ENCODE measurements at regions not wholly inside any gene's neighbourhood (a gene's known extent, or its start where the extent isn't known, plus 50 kb on each side); places are given as distances from the start of the nearest gene placed in this dataset.

DNA sequence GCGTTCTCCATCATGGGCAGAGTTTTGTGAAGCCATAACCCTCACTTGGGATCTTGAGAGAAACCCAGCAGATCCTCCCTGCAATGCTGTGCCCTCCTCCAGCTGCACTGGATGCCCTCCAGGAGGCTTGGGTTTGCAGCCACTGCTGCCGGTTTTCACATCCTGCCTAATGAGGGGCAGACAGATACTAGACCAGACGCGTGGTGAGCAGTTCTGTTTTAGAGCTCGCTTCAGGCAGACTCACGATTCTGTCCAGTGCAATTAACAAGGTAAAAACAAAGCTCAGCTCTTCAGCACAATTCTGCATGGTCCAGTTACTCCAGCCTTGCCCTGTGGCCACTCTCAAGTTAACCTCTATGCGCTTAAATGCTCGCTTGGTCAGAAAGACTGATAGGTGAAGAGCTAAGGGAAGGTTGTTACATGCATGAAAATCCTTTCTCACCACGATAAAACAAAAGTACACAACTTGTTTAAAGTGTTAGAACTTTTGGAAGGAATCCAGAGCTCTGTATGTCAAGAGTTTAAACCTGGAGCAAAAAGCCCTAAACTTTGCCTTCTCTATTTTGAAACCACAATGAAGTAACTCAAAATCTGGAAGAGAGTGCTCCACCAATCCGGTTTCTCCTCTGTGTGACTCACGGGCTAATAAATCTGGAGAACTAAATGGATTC lies 292.3 kb upstream of the FAT3 start:
- H2AK5ac ChIP-seq (ENCODE audit: low read length): no peak overlapping the region
- H3K36me3 ChIP-seq (ENCODE audit: control insufficient read depth, insufficient read depth, low read length): no peaks in the 10 kb centered on the region
- no peak overlapping the region for H3K4me3 ChIP-seq (ENCODE audit: low read length)
- H2BK120ac ChIP-seq (ENCODE audit: low read depth, low read length): no peak overlapping the region
- H3K79me1 ChIP-seq (ENCODE audit: low read length): no peaks in the 10 kb centered on the region
- H2BK15ac ChIP-seq (replicated peaks; ENCODE audit: low read depth): no peak overlapping the region
- peaks cover 2% of the 10 kb centered on the region for H3K4me1 ChIP-seq (ENCODE audit: control insufficient read depth, low read depth, low read length)
- no peak overlapping the region for H3K9ac ChIP-seq (ENCODE audit: low read length)
- H3K4me2 ChIP-seq (ENCODE audit: low read length): no peak overlapping the region
- no peak overlapping the region for H4K5ac ChIP-seq (ENCODE audit: low read length)
- H3K18ac ChIP-seq (ENCODE audit: low read length): no peak overlapping the region
- no peak overlapping the region for H3K23ac ChIP-seq (ENCODE audit: low read length)
- H4K8ac ChIP-seq (ENCODE audit: low read depth, low read length): no peak overlapping the region
- no peaks in the 10 kb centered on the region for H3K79me2 ChIP-seq (ENCODE audit: control insufficient read depth, insufficient read depth, low read length)
- H3K27me3 ChIP-seq (ENCODE audit: insufficient read depth, low read length, poor library complexity): no peaks in the 10 kb centered on the region
- peak; percentile 40 for DNase-seq
- H3K27ac ChIP-seq (ENCODE audit: low read depth, low read length): peak overlapping the region; percentile 38
- peak overlapping the region; percentile 9 for H2BK5ac ChIP-seq (ENCODE audit: low read length)
- WGBS (ENCODE audit: extremely low coverage, insufficient coverage, low lambda C conversion rate): no CpG with 5 or more reads among the region's 11 CpGs
- H3K4ac ChIP-seq (ENCODE audit: low read depth, low read length): no peak overlapping the region
- peak overlapping the region; percentile 59 for H3K56ac ChIP-seq (ENCODE audit: low read length)

DNA sequence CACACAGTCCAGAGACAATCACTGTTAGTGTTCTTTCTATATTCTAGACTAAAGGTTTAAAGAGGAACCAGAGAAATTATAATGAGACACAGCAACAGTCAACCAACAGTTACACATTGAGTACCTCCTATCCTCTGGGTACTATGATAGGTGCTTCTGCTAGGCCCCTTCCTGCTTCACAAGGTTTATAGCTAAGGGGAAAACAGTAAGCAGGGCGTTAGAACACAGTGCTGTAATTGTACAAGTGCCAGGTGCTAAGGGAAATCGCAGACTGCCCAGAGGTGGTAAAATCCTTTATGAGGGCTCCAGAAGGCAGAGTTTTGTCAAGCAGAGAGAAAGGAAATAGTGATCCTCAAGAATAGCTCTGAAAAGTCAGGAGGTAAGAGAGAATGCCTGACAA lies 297.2 kb upstream of the FAT3 start:
- no peak overlapping the region for H3K18ac ChIP-seq (ENCODE audit: low read length)
- H3K36me3 ChIP-seq (ENCODE audit: control insufficient read depth, insufficient read depth, low read length): no peaks in the 10 kb centered on the region
- H3K23ac ChIP-seq (ENCODE audit: low read length): no peak overlapping the region
- H4K5ac ChIP-seq (ENCODE audit: low read length): no peak overlapping the region
- H3K79me2 ChIP-seq (ENCODE audit: control insufficient read depth, insufficient read depth, low read length): no peaks in the 10 kb centered on the region
- no CpG with 5 or more reads among the region's 2 CpGs for WGBS (ENCODE audit: extremely low coverage, insufficient coverage, low lambda C conversion rate)
- H2BK120ac ChIP-seq (ENCODE audit: low read depth, low read length): no peak overlapping the region
- H3K4ac ChIP-seq (ENCODE audit: low read depth, low read length): no peak overlapping the region
- no peak overlapping the region for H3K4me2 ChIP-seq (ENCODE audit: low read length)
- H2AK5ac ChIP-seq (ENCODE audit: low read length): no peak overlapping the region
- no peak overlapping the region for H3K27ac ChIP-seq (ENCODE audit: low read depth, low read length)
- H4K8ac ChIP-seq (ENCODE audit: low read depth, low read length): no peak overlapping the region
- H3K27me3 ChIP-seq (ENCODE audit: insufficient read depth, low read length, poor library complexity): no peaks in the 10 kb centered on the region
- H3K79me1 ChIP-seq (ENCODE audit: low read length): no peaks in the 10 kb centered on the region
- DNase-seq: no peak
- H3K9ac ChIP-seq (ENCODE audit: low read length): no peak overlapping the region
- no peak overlapping the region for H2BK5ac ChIP-seq (ENCODE audit: low read length)
- no peak overlapping the region for H2BK15ac ChIP-seq (replicated peaks; ENCODE audit: low read depth)
- peaks cover 2% of the 10 kb centered on the region for H3K4me1 ChIP-seq (ENCODE audit: control insufficient read depth, low read depth, low read length)
- no peak overlapping the region for H3K56ac ChIP-seq (ENCODE audit: low read length)
- no peak overlapping the region for H3K4me3 ChIP-seq (ENCODE audit: low read length)

DNA sequence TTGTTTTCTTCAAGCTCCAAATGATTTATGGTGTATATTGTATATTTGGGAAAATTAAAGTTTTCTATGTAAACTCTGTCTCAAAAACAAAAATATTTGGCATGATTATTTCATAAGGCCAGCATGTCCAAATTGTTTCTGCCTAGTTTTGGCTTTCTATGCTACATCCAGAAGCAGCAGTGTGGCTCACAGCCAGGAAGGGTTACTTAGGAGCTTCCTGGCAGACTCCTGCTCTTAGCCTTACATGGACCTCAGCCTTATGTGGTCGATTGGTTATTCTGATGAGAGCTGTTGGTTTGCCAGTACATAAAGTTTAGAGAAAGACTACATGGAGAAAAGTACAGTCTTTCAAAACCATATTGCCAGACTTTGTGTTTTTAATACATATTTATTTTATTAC lies 297.7 kb upstream of the FAT3 start:
- Histone ChIP-seq H3K27me3 (ENCODE audit: insufficient read depth, low read length, poor library complexity) (no peaks in the 10 kb centered on the region), H3K4me3 (ENCODE audit: low read length) (no peak overlapping the region), H3K79me1 (ENCODE audit: low read length) (no peaks in the 10 kb centered on the region), H3K23ac (ENCODE audit: low read length) (no peak overlapping the region), H4K5ac (ENCODE audit: low read length) (no peak overlapping the region), H3K4me2 (ENCODE audit: low read length) (no peak overlapping the region), H2BK5ac (ENCODE audit: low read length) (no peak overlapping the region), H3K56ac (ENCODE audit: low read length) (no peak overlapping the region), H2AK5ac (ENCODE audit: low read length) (no peak overlapping the region), H2BK15ac (replicated peaks; ENCODE audit: low read depth) (no peak overlapping the region), H3K36me3 (ENCODE audit: control insufficient read depth, insufficient read depth, low read length) (no peaks in the 10 kb centered on the region), H2BK120ac (ENCODE audit: low read depth, low read length) (no peak overlapping the region), H3K4ac (ENCODE audit: low read depth, low read length) (no peak overlapping the region), H3K9ac (ENCODE audit: low read length) (no peak overlapping the region), H3K27ac (ENCODE audit: low read depth, low read length) (no peak overlapping the region), H4K8ac (ENCODE audit: low read depth, low read length) (no peak overlapping the region), H3K79me2 (ENCODE audit: control insufficient read depth, insufficient read depth, low read length) (no peaks in the 10 kb centered on the region), H3K4me1 (ENCODE audit: control insufficient read depth, low read depth, low read length) (no peaks in the 10 kb centered on the region), H3K18ac (ENCODE audit: low read length) (no peak overlapping the region)
- DNase-seq: no peak
- no CpG with 5 or more reads among the region's 1 CpG for WGBS (ENCODE audit: extremely low coverage, insufficient coverage, low lambda C conversion rate)

DNA sequence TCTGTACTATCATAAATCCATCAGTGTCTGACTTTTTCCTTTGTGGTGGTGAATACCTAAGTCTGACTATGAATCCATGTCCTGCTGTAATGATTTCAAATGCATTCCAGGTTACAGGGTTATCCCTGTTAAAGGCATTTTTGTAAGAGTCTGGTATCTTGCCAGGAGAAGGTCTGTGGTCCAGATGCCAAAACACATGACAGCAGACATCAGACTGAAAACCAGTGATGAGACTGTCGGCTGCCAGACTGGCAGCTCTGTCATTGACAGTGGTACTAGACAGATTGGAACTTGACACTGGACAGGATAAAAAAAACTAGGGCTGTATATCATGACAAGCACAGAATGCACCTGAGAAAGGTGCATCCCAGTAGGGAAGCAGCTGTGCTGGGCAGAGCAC lies 301.8 kb upstream of the FAT3 start:
- no peak overlapping the region for H3K9ac ChIP-seq (ENCODE audit: low read length)
- H4K8ac ChIP-seq (ENCODE audit: low read depth, low read length): no peak overlapping the region
- no peaks in the 10 kb centered on the region for H3K4me1 ChIP-seq (ENCODE audit: control insufficient read depth, low read depth, low read length)
- no peak overlapping the region for H3K27ac ChIP-seq (ENCODE audit: low read depth, low read length)
- no peak overlapping the region for H3K18ac ChIP-seq (ENCODE audit: low read length)
- no CpG with 5 or more reads among the region's 1 CpG for WGBS (ENCODE audit: extremely low coverage, insufficient coverage, low lambda C conversion rate)
- DNase-seq: no peak
- H3K56ac ChIP-seq (ENCODE audit: low read length): no peak overlapping the region
- H3K23ac ChIP-seq (ENCODE audit: low read length): no peak overlapping the region
- no peak overlapping the region for H3K4me2 ChIP-seq (ENCODE audit: low read length)
- H3K79me1 ChIP-seq (ENCODE audit: low read length): no peaks in the 10 kb centered on the region
- H3K79me2 ChIP-seq (ENCODE audit: control insufficient read depth, insufficient read depth, low read length): no peaks in the 10 kb centered on the region
- no peaks in the 10 kb centered on the region for H3K27me3 ChIP-seq (ENCODE audit: insufficient read depth, low read length, poor library complexity)
- H3K36me3 ChIP-seq (ENCODE audit: control insufficient read depth, insufficient read depth, low read length): no peaks in the 10 kb centered on the region
- no peak overlapping the region for H2BK15ac ChIP-seq (replicated peaks; ENCODE audit: low read depth)
- no peak overlapping the region for H2AK5ac ChIP-seq (ENCODE audit: low read length)
- H3K4ac ChIP-seq (ENCODE audit: low read depth, low read length): no peak overlapping the region
- no peak overlapping the region for H2BK120ac ChIP-seq (ENCODE audit: low read depth, low read length)
- H4K5ac ChIP-seq (ENCODE audit: low read length): no peak overlapping the region
- H3K4me3 ChIP-seq (ENCODE audit: low read length): no peak overlapping the region
- H2BK5ac ChIP-seq (ENCODE audit: low read length): no peak overlapping the region

DNA sequence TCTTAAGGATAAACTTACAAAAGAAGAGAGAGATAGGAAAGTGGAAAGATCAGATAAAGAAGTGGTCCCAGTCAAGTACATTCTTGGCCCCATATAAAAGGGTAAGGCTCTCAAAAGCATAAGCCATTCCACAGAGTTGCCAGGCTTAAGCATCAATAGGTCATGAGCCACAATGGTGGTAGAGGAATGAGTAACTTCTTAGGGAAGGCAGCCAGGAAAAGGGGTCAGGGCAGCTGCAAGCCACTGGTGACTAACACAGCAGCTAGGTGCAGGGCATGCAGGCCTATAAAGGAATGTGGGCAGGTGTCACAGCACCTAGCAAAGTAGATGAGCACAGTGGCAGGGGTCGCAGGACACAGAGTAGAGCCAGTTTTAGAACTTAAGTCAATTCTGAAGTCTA lies 302.6 kb upstream of the FAT3 start:
- H3K27ac ChIP-seq (ENCODE audit: low read depth, low read length): no peak overlapping the region
- no peak overlapping the region for H3K56ac ChIP-seq (ENCODE audit: low read length)
- no peak overlapping the region for H2AK5ac ChIP-seq (ENCODE audit: low read length)
- H3K18ac ChIP-seq (ENCODE audit: low read length): no peak overlapping the region
- no peak overlapping the region for H2BK15ac ChIP-seq (replicated peaks; ENCODE audit: low read depth)
- H4K8ac ChIP-seq (ENCODE audit: low read depth, low read length): no peak overlapping the region
- H3K36me3 ChIP-seq (ENCODE audit: control insufficient read depth, insufficient read depth, low read length): no peaks in the 10 kb centered on the region
- WGBS (ENCODE audit: extremely low coverage, insufficient coverage, low lambda C conversion rate): no CpG with 5 or more reads among the region's 1 CpG
- H2BK5ac ChIP-seq (ENCODE audit: low read length): no peak overlapping the region
- H3K4me2 ChIP-seq (ENCODE audit: low read length): no peak overlapping the region
- H3K4me1 ChIP-seq (ENCODE audit: control insufficient read depth, low read depth, low read length): no peaks in the 10 kb centered on the region
- no peak overlapping the region for H3K9ac ChIP-seq (ENCODE audit: low read length)
- no peak overlapping the region for H3K4me3 ChIP-seq (ENCODE audit: low read length)
- H3K79me2 ChIP-seq (ENCODE audit: control insufficient read depth, insufficient read depth, low read length): no peaks in the 10 kb centered on the region
- no peak overlapping the region for H3K23ac ChIP-seq (ENCODE audit: low read length)
- H4K5ac ChIP-seq (ENCODE audit: low read length): no peak overlapping the region
- no peak overlapping the region for H2BK120ac ChIP-seq (ENCODE audit: low read depth, low read length)
- no peaks in the 10 kb centered on the region for H3K27me3 ChIP-seq (ENCODE audit: insufficient read depth, low read length, poor library complexity)
- DNase-seq: no peak
- no peak overlapping the region for H3K4ac ChIP-seq (ENCODE audit: low read depth, low read length)
- H3K79me1 ChIP-seq (ENCODE audit: low read length): no peaks in the 10 kb centered on the region

DNA sequence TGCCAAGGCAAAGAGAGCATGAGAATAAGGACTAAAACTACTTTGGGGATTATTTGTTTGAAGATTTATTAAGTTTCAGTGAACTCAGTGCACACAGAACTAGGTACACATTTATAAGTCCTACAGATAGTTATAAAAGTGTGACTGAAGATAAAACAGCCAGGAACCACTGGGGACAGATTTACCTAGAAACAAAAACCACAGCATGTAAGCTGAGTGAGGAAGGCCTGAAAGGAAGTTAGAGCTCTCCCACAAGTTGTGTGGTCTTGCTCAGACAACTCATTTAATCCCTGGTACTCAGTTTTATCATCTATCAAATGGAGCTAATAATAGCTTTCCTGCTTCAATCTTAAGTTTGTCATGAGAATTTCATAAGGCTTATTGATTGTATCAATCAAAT lies 311.2 kb upstream of the FAT3 start:
- Histone ChIP-seq H3K4me3 (ENCODE audit: low read length) (no peak overlapping the region), H3K23ac (ENCODE audit: low read length) (no peak overlapping the region), H3K4me2 (ENCODE audit: low read length) (no peak overlapping the region), H3K4me1 (ENCODE audit: control insufficient read depth, low read depth, low read length) (no peaks in the 10 kb centered on the region), H2BK15ac (replicated peaks; ENCODE audit: low read depth) (no peak overlapping the region), H3K9ac (ENCODE audit: low read length) (no peak overlapping the region), H3K18ac (ENCODE audit: low read length) (no peak overlapping the region), H3K79me2 (ENCODE audit: control insufficient read depth, insufficient read depth, low read length) (no peaks in the 10 kb centered on the region), H4K5ac (ENCODE audit: low read length) (no peak overlapping the region), H4K8ac (ENCODE audit: low read depth, low read length) (no peak overlapping the region), H3K56ac (ENCODE audit: low read length) (no peak overlapping the region), H3K27ac (ENCODE audit: low read depth, low read length) (no peak overlapping the region), H3K79me1 (ENCODE audit: low read length) (no peaks in the 10 kb centered on the region), H3K27me3 (ENCODE audit: insufficient read depth, low read length, poor library complexity) (no peaks in the 10 kb centered on the region), H3K36me3 (ENCODE audit: control insufficient read depth, insufficient read depth, low read length) (no peaks in the 10 kb centered on the region), H2AK5ac (ENCODE audit: low read length) (no peak overlapping the region), H2BK120ac (ENCODE audit: low read depth, low read length) (no peak overlapping the region), H2BK5ac (ENCODE audit: low read length) (no peak overlapping the region), H3K4ac (ENCODE audit: low read depth, low read length) (no peak overlapping the region)
- no peak for DNase-seq

Measured in mesendoderm (in vitro differentiated cells).